Testis (tissue), 2 donors: ENCODE measurements at regions not wholly inside any gene's neighbourhood (a gene's known extent, or its start where the extent isn't known, plus 50 kb on each side); places are given as distances from the start of the nearest gene placed in this dataset.
"Not testable (repeated sequence)": the region's sequence is repeated elsewhere in the genome, so short reads cannot be mapped to it uniquely, and the experiment has no call there.

Experiments
- DNase-seq: peaks from one replicate; pipeline ENCODE4 v3.0.0-alpha.2; 2019
- H3K27ac ChIP-seq, 2 donors: fragments of 200-600 bp; sonication (generic); one replicate each; pipeline ENCODE4 v1.5.1; 2019
- H3K27me3 ChIP-seq: fragments of 200-600 bp; sonication (generic); one replicate; pipeline ENCODE4 v1.5.1; 2019
- H3K36me3 ChIP-seq: fragments of 200-600 bp; sonication (generic); one replicate; pipeline ENCODE4 v1.5.1; 2017; ENCODE audit warnings: low read depth; ENCODE audit errors: missing control alignments
- H3K4me1 ChIP-seq: fragments of 200-600 bp; sonication (generic); one replicate; pipeline ENCODE4 v1.5.1; 2019
- H3K4me3 ChIP-seq, 2 donors: fragments of 200-600 bp; sonication (generic); one replicate each; pipeline ENCODE4 v1.5.1; 2017 to 2019
- H3K9me3 ChIP-seq: fragments of 200-600 bp; sonication (generic); one replicate; pipeline ENCODE4 v1.5.1; 2017
- POLR2A ChIP-seq: fragments of 450-650 bp; IDR thresholded peaks from one replicate; pipeline ENCODE4 v1.6.1; 2017; ENCODE audit warnings: antibody characterized with exemption, mild to moderate bottlenecking, moderate library complexity
- WGBS, 2 donors: methylation state at CpG; one replicate each; pipeline ENCODE4 v1.1.5; 2018; 5-methylcytosine and 5-hydroxymethylcytosine counted together
- intact Hi-C: fragments of 100-400 bp; cut with DNase I; formaldehyde crosslinking; loops from one replicate; pipeline ENCODE4 v1.15.1; 2023; ENCODE audit warnings: low total_unique reads
- TF ChIP-seq, protein P1 (sequence below), 3 experiments: fragments of 450-650 bp in 2 of 3; fragments of 200-600 bp in 1 of 3; sonication (generic) in 1 of 3; IDR thresholded peaks; one replicate each; pipeline ENCODE4 v1.5.1; 2016 to 2019; ENCODE audit warnings: antibody characterized with exemption in 3 of 3, mild to moderate bottlenecking in 2 of 3, moderate library complexity in 1 of 3

DNA sequence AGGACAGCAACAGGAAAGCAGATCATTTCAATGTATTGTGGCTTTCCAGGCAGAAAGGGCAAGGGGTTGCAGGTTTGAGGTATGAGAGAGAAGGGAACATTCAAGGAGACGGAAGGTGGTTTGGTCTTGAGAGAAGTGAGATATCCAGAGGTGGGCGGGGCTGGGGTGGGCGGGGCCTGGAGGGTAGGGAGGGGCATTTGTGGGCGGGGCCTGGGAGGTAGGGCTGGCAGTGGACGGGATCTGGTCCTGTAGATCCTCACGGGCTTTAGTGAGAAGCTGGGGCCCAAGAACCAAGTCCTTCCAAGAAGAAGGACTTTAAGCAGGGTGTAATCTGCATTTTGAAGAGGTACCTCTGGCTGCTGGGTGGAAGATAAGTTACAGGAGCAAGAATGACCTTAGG is 199.2 kb downstream of the MN1 start:
- Histone ChIP-seq H3K4me1 (no peaks in the 10 kb centered on the region), H3K9me3 (no peaks in the 10 kb centered on the region), H3K27ac (no peak overlapping the region), H3K27me3 (no peaks in the 10 kb centered on the region), H3K36me3 (no peaks in the 10 kb centered on the region), H3K4me3 (no peak overlapping the region)
- intact Hi-C loops = no loop called here
- TF ChIP-seq POLR2A = no peak
- TF ChIP-seq, protein P1, sequence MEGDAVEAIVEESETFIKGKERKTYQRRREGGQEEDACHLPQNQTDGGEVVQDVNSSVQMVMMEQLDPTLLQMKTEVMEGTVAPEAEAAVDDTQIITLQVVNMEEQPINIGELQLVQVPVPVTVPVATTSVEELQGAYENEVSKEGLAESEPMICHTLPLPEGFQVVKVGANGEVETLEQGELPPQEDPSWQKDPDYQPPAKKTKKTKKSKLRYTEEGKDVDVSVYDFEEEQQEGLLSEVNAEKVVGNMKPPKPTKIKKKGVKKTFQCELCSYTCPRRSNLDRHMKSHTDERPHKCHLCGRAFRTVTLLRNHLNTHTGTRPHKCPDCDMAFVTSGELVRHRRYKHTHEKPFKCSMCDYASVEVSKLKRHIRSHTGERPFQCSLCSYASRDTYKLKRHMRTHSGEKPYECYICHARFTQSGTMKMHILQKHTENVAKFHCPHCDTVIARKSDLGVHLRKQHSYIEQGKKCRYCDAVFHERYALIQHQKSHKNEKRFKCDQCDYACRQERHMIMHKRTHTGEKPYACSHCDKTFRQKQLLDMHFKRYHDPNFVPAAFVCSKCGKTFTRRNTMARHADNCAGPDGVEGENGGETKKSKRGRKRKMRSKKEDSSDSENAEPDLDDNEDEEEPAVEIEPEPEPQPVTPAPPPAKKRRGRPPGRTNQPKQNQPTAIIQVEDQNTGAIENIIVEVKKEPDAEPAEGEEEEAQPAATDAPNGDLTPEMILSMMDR (IDR thresholded peaks at IDR 0.05) = no peak
- peak; percentile 28 for DNase-seq
- 60 to 64% methylated on average over 6 of the region's 6 CpGs for WGBS, 2 donors

GRCh38 chr22:27603111-27603799 is 198.3 kb downstream of the MN1 start:
- TF ChIP-seq, protein P1 (IDR thresholded peaks at IDR 0.05) = no peak
- no peak for TF ChIP-seq POLR2A
- 92 to 95% methylated on average over 11 of the region's 11 CpGs for WGBS, 2 donors
- Histone ChIP-seq H3K36me3 (no peaks in the 10 kb centered on the region), H3K9me3 (no peaks in the 10 kb centered on the region), H3K4me1 (no peaks in the 10 kb centered on the region), H3K27ac (no peak overlapping the region), H3K27me3 (no peaks in the 10 kb centered on the region), H3K4me3 (no peak overlapping the region)
- intact Hi-C loops = no loop called here
- DNase-seq = no peak

DNA sequence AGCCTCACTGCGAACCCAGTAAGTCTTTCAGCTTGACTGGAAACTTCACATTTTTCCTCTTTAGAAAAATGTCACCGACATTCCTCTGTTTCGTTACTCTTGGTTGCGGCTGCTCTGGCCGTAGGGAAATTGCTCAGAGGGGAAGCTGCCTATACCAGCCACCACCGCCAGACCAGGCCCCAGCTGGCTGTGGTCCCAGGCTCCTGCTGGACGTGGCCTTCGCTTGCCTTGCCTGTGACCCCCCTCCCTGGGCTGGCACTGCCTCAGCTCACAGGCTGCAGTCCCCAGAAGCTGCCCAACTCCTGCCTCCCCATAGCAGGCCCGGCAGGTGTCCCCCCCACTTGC is 197.8 kb downstream of the MN1 start:
- Histone ChIP-seq H3K27ac (no peak overlapping the region), H3K27me3 (no peaks in the 10 kb centered on the region), H3K4me1 (no peaks in the 10 kb centered on the region), H3K36me3 (no peaks in the 10 kb centered on the region), H3K9me3 (no peaks in the 10 kb centered on the region), H3K4me3 (no peak overlapping the region)
- no peak for TF ChIP-seq POLR2A
- TF ChIP-seq, protein P1 (IDR thresholded peaks at IDR 0.05) = no peak
- 71 to 85% methylated on average over 9 of the region's 9 CpGs for whole genome bisulfite sequencing, 2 donors
- intact Hi-C loops = no loop called here
- no peak for DNase-seq

- no peaks in the 10 kb centered on the region for H3K9me3 ChIP-seq
- no peak overlapping the region for H3K27ac ChIP-seq
- no peak overlapping the region for H3K4me3 ChIP-seq
- no peak for DNase-seq
- H3K4me1 ChIP-seq = no peaks in the 10 kb centered on the region
- TF ChIP-seq, protein P1 (IDR thresholded peaks at IDR 0.05) = no peak
- TF ChIP-seq POLR2A = no peak
- intact Hi-C loops = no loop called here
- no peaks in the 10 kb centered on the region for H3K36me3 ChIP-seq
- H3K27me3 ChIP-seq = no peaks in the 10 kb centered on the region
- WGBS, 2 donors = 66 to 68% methylated on average over 4 of the region's 4 CpGs
These were observed 196.2 kb downstream of the MN1 start for GRCh38 chr22:27605390-27605789.

DNA sequence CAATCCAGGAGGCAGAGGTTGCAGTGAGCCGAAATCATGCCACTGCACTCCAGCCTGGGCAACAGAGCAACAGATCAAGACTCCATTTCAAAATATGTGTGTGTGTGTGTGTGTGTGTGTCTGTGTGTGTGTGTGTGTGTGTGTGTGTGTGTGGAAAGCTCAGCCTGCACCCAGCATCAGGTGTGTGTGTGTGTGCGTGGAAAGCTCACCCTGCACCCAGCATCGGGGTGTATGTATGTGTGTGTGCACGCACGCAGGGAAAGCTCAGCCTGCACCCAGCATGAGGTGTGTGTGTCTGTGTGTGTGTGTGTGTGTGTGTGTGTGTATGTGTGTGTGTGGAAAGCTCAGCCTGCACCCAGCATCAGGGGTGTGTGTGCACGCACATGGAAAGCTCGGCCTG is 193.8 kb downstream of the MN1 start:
- H3K27ac ChIP-seq, H3K9me3 ChIP-seq, intact Hi-C loops, H3K4me3 ChIP-seq, H3K4me1 ChIP-seq, DNase-seq, H3K27me3 ChIP-seq, H3K36me3 ChIP-seq: not testable (repeated sequence)
- WGBS, 2 donors = 93 to 94% methylated on average over 7 of the region's 7 CpGs
